Activated T-cell treated with anti-CD3 and anti-CD28 coated beads, Interleukin-2, amount 50 U/mL, for 24 hours (primary cell): ENCODE measurements at regions not wholly inside any gene's neighbourhood (a gene's known extent, or its start where the extent isn't known, plus 50 kb on each side); places are given as distances from the start of the nearest gene placed in this dataset.
"Not testable (repeated sequence)": the region's sequence is repeated elsewhere in the genome, so short reads cannot be mapped to it uniquely, and the experiment has no call there.

Source experiments
- DNase-seq: peaks from one replicate; pipeline ENCODE4 v3.0.0-alpha.2; 2020
- H3K27ac Mint-ChIP-seq: 2 replicates; pipeline ENCODE4 v1.8.0; 2020; ENCODE audit warnings: mild to moderate bottlenecking, mixed read lengths
- H3K27me3 Mint-ChIP-seq: 2 replicates; pipeline ENCODE4 v1.8.0; 2020; ENCODE audit warnings: mixed read lengths
- H3K36me3 Mint-ChIP-seq: 2 replicates; pipeline ENCODE4 v1.8.0; 2020; ENCODE audit warnings: low read depth, mixed read lengths
- H3K4me1 Mint-ChIP-seq: 2 replicates; pipeline ENCODE4 v1.8.0; 2020; ENCODE audit warnings: low read depth, mixed read lengths
- H3K4me3 Mint-ChIP-seq: 2 replicates; pipeline ENCODE4 v1.8.0; 2020; ENCODE audit warnings: mild to moderate bottlenecking, moderate library complexity, mixed read lengths
- H3K9me3 Mint-ChIP-seq: 2 replicates; pipeline ENCODE4 v1.8.0; 2020; ENCODE audit warnings: mixed read lengths

- Mint-ChIP-seq H3K9me3 (no peaks in the 10 kb centered on the region), H3K27ac (peak overlapping the region; percentile 12), H3K36me3 (peaks cover 67% of the 10 kb centered on the region), H3K27me3 (no peaks in the 10 kb centered on the region), H3K4me3 (peak overlapping the region; percentile 10), H3K4me1 (peaks cover 55% of the 10 kb centered on the region)
- DNase-seq: no peak
Observed at GRCh38 chr22:25451480-25452114, 112.9 kb upstream of the GRK3 start.

GRCh38 chr22:25452116-25452700 is 112.3 kb upstream of the GRK3 start:
- no peaks in the 10 kb centered on the region for H3K27me3 Mint-ChIP-seq
- H3K9me3 Mint-ChIP-seq: no peaks in the 10 kb centered on the region
- peaks cover 72% of the 10 kb centered on the region for H3K36me3 Mint-ChIP-seq
- H3K4me3 Mint-ChIP-seq: peak overlapping the region; percentile 10
- peaks cover 58% of the 10 kb centered on the region for H3K4me1 Mint-ChIP-seq
- DNase-seq: no peak
- H3K27ac Mint-ChIP-seq: peak overlapping the region; percentile 54

- H3K36me3 Mint-ChIP-seq: peaks cover 76% of the 10 kb centered on the region
- no peak overlapping the region for H3K4me3 Mint-ChIP-seq
- H3K9me3 Mint-ChIP-seq: no peaks in the 10 kb centered on the region
- DNase-seq: no peak
- H3K4me1 Mint-ChIP-seq: peaks cover 55% of the 10 kb centered on the region
- no peaks in the 10 kb centered on the region for H3K27me3 Mint-ChIP-seq
- no peak overlapping the region for H3K27ac Mint-ChIP-seq
Observed at GRCh38 chr22:25453058-25453457, 111.4 kb upstream of the GRK3 start.

- Mint-ChIP-seq H3K27ac (peak overlapping the region; percentile 78), H3K9me3 (no peaks in the 10 kb centered on the region), H3K4me3 (no peak overlapping the region), H3K4me1 (peaks cover 55% of the 10 kb centered on the region), H3K36me3 (peaks cover 76% of the 10 kb centered on the region), H3K27me3 (no peaks in the 10 kb centered on the region)
- no peak for DNase-seq
Observed at GRCh38 chr22:25453557-25453956, 110.9 kb upstream of the GRK3 start.

- H3K27ac Mint-ChIP-seq: peak overlapping the region; percentile 55
- not testable (repeated sequence) for DNase-seq
Observed at GRCh38 chr22:25456300-25457043, 108.0 kb upstream of the GRK3 start.

GRCh38 chr22:25458631-25459030 is 105.8 kb upstream of the GRK3 start:
- DNase-seq, H3K27me3 Mint-ChIP-seq, H3K9me3 Mint-ChIP-seq, H3K4me3 Mint-ChIP-seq: not testable (repeated sequence)
- H3K36me3 Mint-ChIP-seq: peaks cover 79% of the 10 kb centered on the region
- H3K4me1 Mint-ChIP-seq: peaks cover 16% of the 10 kb centered on the region
- peak overlapping the region; percentile 50 for H3K27ac Mint-ChIP-seq

More at GRCh38 chr22:25456300-25457043, 108.0 kb upstream of the GRK3 start:
- not testable (repeated sequence) for H3K4me3 Mint-ChIP-seq, H3K9me3 Mint-ChIP-seq, H3K27me3 Mint-ChIP-seq
- peaks cover 83% of the 10 kb centered on the region for H3K36me3 Mint-ChIP-seq
- peaks cover 34% of the 10 kb centered on the region for H3K4me1 Mint-ChIP-seq

GRCh38 chr22:25460682-25461081 is 103.8 kb upstream of the GRK3 start:
- H3K27me3 Mint-ChIP-seq, H3K27ac Mint-ChIP-seq, DNase-seq, H3K4me1 Mint-ChIP-seq, H3K9me3 Mint-ChIP-seq, H3K4me3 Mint-ChIP-seq: not testable (repeated sequence)
- peaks cover 61% of the 10 kb centered on the region for H3K36me3 Mint-ChIP-seq

GRCh38 chr22:25461301-25461700 is 103.2 kb upstream of the GRK3 start:
- Mint-ChIP-seq H3K36me3 (peaks cover 65% of the 10 kb centered on the region), H3K4me1 (peaks cover 5% of the 10 kb centered on the region), H3K4me3 (no peak overlapping the region), H3K9me3 (no peaks in the 10 kb centered on the region), H3K27me3 (no peaks in the 10 kb centered on the region), H3K27ac (no peak overlapping the region)
- no peak for DNase-seq

- H3K4me3 Mint-ChIP-seq, H3K9me3 Mint-ChIP-seq, H3K4me1 Mint-ChIP-seq, H3K27ac Mint-ChIP-seq, H3K27me3 Mint-ChIP-seq: not testable (repeated sequence)
- H3K36me3 Mint-ChIP-seq: peaks cover 57% of the 10 kb centered on the region
- DNase-seq: peak; percentile 86
Observed at GRCh38 chr22:25462474-25463346, 101.8 kb upstream of the GRK3 start.

GRCh38 chr22:25463347-25463628 is 101.2 kb upstream of the GRK3 start:
- not testable (repeated sequence) for H3K4me1 Mint-ChIP-seq, H3K9me3 Mint-ChIP-seq, H3K27me3 Mint-ChIP-seq, DNase-seq, H3K27ac Mint-ChIP-seq, H3K4me3 Mint-ChIP-seq
- peaks cover 53% of the 10 kb centered on the region for H3K36me3 Mint-ChIP-seq

- H3K27ac Mint-ChIP-seq, H3K27me3 Mint-ChIP-seq, H3K4me3 Mint-ChIP-seq, H3K4me1 Mint-ChIP-seq, DNase-seq, H3K9me3 Mint-ChIP-seq: not testable (repeated sequence)
- H3K36me3 Mint-ChIP-seq: peaks cover 43% of the 10 kb centered on the region
Observed at GRCh38 chr22:25464326-25464725, 100.1 kb upstream of the GRK3 start.

- H3K27ac Mint-ChIP-seq: peak overlapping the region; percentile 35
- H3K27me3 Mint-ChIP-seq: no peaks in the 10 kb centered on the region
- H3K9me3 Mint-ChIP-seq: no peaks in the 10 kb centered on the region
- H3K4me3 Mint-ChIP-seq: no peak overlapping the region
- DNase-seq: no peak
- no peaks in the 10 kb centered on the region for H3K4me1 Mint-ChIP-seq
- H3K36me3 Mint-ChIP-seq: peaks cover 28% of the 10 kb centered on the region
Observed at GRCh38 chr22:25465949-25466348, 98.5 kb upstream of the GRK3 start.

GRCh38 chr22:25472382-25472781 is 92.1 kb upstream of the GRK3 start:
- Mint-ChIP-seq H3K4me1 (peaks cover 6% of the 10 kb centered on the region), H3K9me3 (peaks cover 3% of the 10 kb centered on the region), H3K27ac (no peak overlapping the region), H3K4me3 (no peak overlapping the region), H3K27me3 (peaks cover 10% of the 10 kb centered on the region), H3K36me3 (peaks cover 2% of the 10 kb centered on the region)
- DNase-seq: no peak

- Mint-ChIP-seq H3K27ac (no peak overlapping the region), H3K36me3 (no peaks in the 10 kb centered on the region)
- no peak for DNase-seq
Observed at GRCh38 chr22:25475257-25476022, 89.0 kb upstream of the GRK3 start.

More at GRCh38 chr22:25475257-25476022, 89.0 kb upstream of the GRK3 start:
- Mint-ChIP-seq H3K4me1 (peaks cover 6% of the 10 kb centered on the region), H3K27me3 (peaks cover 10% of the 10 kb centered on the region), H3K9me3 (peaks cover 6% of the 10 kb centered on the region), H3K4me3 (no peak overlapping the region)
